SK-N-MC (cell line): ENCODE measurements at regions not wholly inside any gene's neighbourhood (a gene's known extent, or its start where the extent isn't known, plus 50 kb on each side); places are given as distances from the start of the nearest gene placed in this dataset.

Experiments used
- EZH2 ChIP-seq: fragments of 200-600 bp; sonication (generic); IDR thresholded peaks from one replicate; pipeline ENCODE4 v1.6.1; 2017; ENCODE audit warnings: antibody characterized with exemption
- FOXP2 ChIP-seq: optimal IDR thresholded peaks from 2 replicates; pipeline ENCODE3; 2011; ENCODE audit warnings: mild to moderate bottlenecking, moderate library complexity; ENCODE audit not compliant: insufficient read depth; ENCODE audit errors: extremely low read length, control extremely low read depth

DNA sequence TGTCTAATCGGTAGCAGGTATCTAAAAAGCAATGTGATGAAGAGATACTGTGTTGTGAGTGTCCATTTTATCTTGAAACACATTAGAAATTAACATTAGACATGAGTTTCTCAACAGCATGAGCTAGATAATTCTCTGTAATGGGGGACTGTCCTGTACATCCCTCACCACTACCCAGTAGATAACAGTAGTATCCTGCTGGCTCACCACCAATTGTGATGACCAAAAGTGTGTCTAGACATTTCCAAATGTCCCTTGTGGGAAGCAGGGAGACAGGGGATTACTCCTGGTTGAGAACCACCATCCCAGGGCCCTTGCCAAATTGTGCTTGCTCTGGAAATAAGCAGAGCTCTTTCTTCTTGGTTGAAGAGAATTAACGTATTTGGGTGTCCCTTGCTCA lies 239.3 kb downstream of the IRS1 start:
- TF ChIP-seq EZH2, result no peak
- no peak for TF ChIP-seq FOXP2
